Heart left ventricle (tissue), 13 donors: ENCODE measurements at regions not wholly inside any gene's neighbourhood (a gene's known extent, or its start where the extent isn't known, plus 50 kb on each side); places are given as distances from the start of the nearest gene placed in this dataset.

Experiments
- POLR2A ChIP-seq, 2 donors: fragments of 450-650 bp; IDR thresholded peaks; one replicate each; pipeline ENCODE4 v1.6.1; 2017; ENCODE audit warnings: antibody characterized with exemption in 2 of 2, mild to moderate bottlenecking in 2 of 2, moderate library complexity in 2 of 2
- TF ChIP-seq, protein P1 (sequence below), 12 donors: fragments of 200-600 bp; sonication (generic) in 4 of 12; IDR thresholded peaks; one replicate each; pipeline versions ENCODE4 v1.5.0 to v1.8.0; 2018 to 2022; ENCODE audit warnings: antibody characterized with exemption in 12 of 12, mild to moderate bottlenecking in 5 of 12
- donor health status: ischemic (EF 13 %, LVEDD 7.1; RV severe dilation, severe dysfunction).
- donor health status: DM: no; HTN: yes; CAD: no.
- donor health status: DM: no; HTN: no; CAD: no.
- donor health status: ischemic (EF 25% LVEDD 6.9; RV normal size, moderate dysfunction).
- donor health status: ischemic (EF 25% LVEDD 5.7; RV mildly dilated, moderate dysfunction).
- donor health status: ischemic (EF 35%, LVEDD 5.7; RV mildly dilated, moderate dysfunction).
- donor health status: nonischemic (EF 11% LVEDD 7.7; RV severe dilation, severe dysfunction).
- donor health status: DM: yes; HTN: yes; CAD: no.
- donor health status: PGD.
- donor health status: ischemic (EF 29% LVEDD 5.4; RV normal size, mild dysfunction).
- donor health status: nonischemic (EF 23%, LVEDD 6.1; RV moderate dilation, normal function).

DNA sequence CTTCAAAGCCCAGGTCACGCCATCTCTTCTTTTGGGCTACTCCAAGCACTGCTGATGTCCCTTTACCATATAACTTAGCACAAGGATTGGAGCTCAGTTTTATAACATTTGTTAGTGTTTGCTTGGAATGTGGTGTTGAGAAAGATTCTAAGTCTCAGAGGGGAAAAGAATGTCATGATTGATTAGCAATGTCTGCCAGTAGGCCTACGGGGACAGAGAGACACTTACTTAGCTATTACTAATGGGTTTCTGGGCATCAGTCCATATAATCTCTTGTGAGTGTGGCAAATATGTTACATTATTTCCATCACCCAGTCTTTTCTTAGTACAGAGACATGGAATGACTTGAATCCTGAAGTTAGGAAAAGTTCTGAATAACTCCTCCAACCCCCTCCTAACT is 75.4 kb upstream of the FSHB start:
- TF ChIP-seq, protein P1, sequence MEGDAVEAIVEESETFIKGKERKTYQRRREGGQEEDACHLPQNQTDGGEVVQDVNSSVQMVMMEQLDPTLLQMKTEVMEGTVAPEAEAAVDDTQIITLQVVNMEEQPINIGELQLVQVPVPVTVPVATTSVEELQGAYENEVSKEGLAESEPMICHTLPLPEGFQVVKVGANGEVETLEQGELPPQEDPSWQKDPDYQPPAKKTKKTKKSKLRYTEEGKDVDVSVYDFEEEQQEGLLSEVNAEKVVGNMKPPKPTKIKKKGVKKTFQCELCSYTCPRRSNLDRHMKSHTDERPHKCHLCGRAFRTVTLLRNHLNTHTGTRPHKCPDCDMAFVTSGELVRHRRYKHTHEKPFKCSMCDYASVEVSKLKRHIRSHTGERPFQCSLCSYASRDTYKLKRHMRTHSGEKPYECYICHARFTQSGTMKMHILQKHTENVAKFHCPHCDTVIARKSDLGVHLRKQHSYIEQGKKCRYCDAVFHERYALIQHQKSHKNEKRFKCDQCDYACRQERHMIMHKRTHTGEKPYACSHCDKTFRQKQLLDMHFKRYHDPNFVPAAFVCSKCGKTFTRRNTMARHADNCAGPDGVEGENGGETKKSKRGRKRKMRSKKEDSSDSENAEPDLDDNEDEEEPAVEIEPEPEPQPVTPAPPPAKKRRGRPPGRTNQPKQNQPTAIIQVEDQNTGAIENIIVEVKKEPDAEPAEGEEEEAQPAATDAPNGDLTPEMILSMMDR (IDR thresholded peaks at IDR 0.05) = no peak
- TF ChIP-seq POLR2A (IDR thresholded peaks at IDR 0.05) = no peak
